Non-pigmented ciliary epithelial cell (primary cell): ENCODE measurements at regions not wholly inside any gene's neighbourhood (a gene's known extent, or its start where the extent isn't known, plus 50 kb on each side); places are given as distances from the start of the nearest gene placed in this dataset.
"Not testable (repeated sequence)": the region's sequence is repeated elsewhere in the genome, so short reads cannot be mapped to it uniquely, and the experiment has no call there.

Experiments used
- DNase-seq: peaks from one replicate; pipeline ENCODE4 v3.0.0-alpha.2; 2010; ENCODE audit warnings: low read depth

- no peak for DNase-seq
These were observed 125.9 kb upstream of the ARX start for GRCh38 chrX:25141684-25142083.

- DNase-seq: no peak
These were observed 115.3 kb upstream of the ARX start for GRCh38 chrX:25131055-25131454.

GRCh38 chrX:25130619-25131018 is 114.9 kb upstream of the ARX start:
- DNase-seq: no peak

- no peak for DNase-seq
These were observed 109.7 kb upstream of the ARX start for GRCh38 chrX:25125483-25125882.

- DNase-seq: no peak
These were observed 108.6 kb upstream of the ARX start for GRCh38 chrX:25124391-25124790.

GRCh38 chrX:25112156-25112555 is 96.4 kb upstream of the ARX start:
- no peak for DNase-seq

GRCh38 chrX:25108481-25108880 is 92.7 kb upstream of the ARX start:
- DNase-seq: no peak

- DNase-seq: no peak
These were observed 89.5 kb upstream of the ARX start for GRCh38 chrX:25105221-25105620.

GRCh38 chrX:25096522-25097045 is 80.8 kb upstream of the ARX start:
- no peak for DNase-seq

- DNase-seq: not testable (repeated sequence)
These were observed 75.4 kb upstream of the ARX start for GRCh38 chrX:25091152-25091551.

GRCh38 chrX:25084446-25084845 is 68.7 kb upstream of the ARX start:
- DNase-seq: no peak

GRCh38 chrX:25083661-25084060 is 67.9 kb upstream of the ARX start:
- DNase-seq: no peak

GRCh38 chrX:25079020-25079419 is 63.3 kb upstream of the ARX start:
- DNase-seq: no peak

GRCh38 chrX:25076941-25077500 is 61.3 kb upstream of the ARX start:
- DNase-seq: no peak

GRCh38 chrX:25072247-25072646 is 56.5 kb upstream of the ARX start:
- no peak for DNase-seq

GRCh38 chrX:25070038-25070437 is 54.3 kb upstream of the ARX start:
- DNase-seq: no peak

GRCh38 chrX:25069209-25069608 is 53.4 kb upstream of the ARX start:
- DNase-seq: no peak

- DNase-seq: no peak
These were observed 52.6 kb upstream of the ARX start for GRCh38 chrX:25068340-25068739.

- no peak for DNase-seq
These were observed 51.8 kb upstream of the ARX start for GRCh38 chrX:25067271-25068172.

GRCh38 chrX:25066131-25066530 is 50.4 kb upstream of the ARX start:
- no peak for DNase-seq
